PFSK-1 (cell line): ENCODE measurements at regions not wholly inside any gene's neighbourhood (a gene's known extent, or its start where the extent isn't known, plus 50 kb on each side); places are given as distances from the start of the nearest gene placed in this dataset.

Experiments used
- FOXP2 ChIP-seq: optimal IDR thresholded peaks from 2 replicates; pipeline ENCODE3; 2011; ENCODE audit warnings: borderline replicate concordance, control low read depth, inconsistent platforms; ENCODE audit not compliant: insufficient read depth; ENCODE audit errors: extremely low read length, extremely low read depth
- POLR2AphosphoS5 ChIP-seq: IDR thresholded peaks from 2 replicates; pipeline ENCODE4 v1.6.1; 2012; ENCODE audit warnings: low read depth, mild to moderate bottlenecking, control low read depth, low read length, moderate library complexity
- SIN3A ChIP-seq: IDR thresholded peaks from 2 replicates; pipeline ENCODE4 v1.6.1; 2012; ENCODE audit warnings: mild to moderate bottlenecking, low read length, moderate library complexity, borderline replicate concordance; ENCODE audit not compliant: insufficient read depth
- TAF1 ChIP-seq: IDR thresholded peaks from 2 replicates; pipeline ENCODE4 v1.6.1; 2012; ENCODE audit warnings: low read length, control low read depth, borderline replicate concordance; ENCODE audit not compliant: insufficient read depth
- TF ChIP-seq, protein P1 (sequence below), 2 experiments: IDR thresholded peaks; 2 replicates each; pipeline versions ENCODE4 v1.6.1 to v1.8.0; 2011 to 2012; ENCODE audit warnings: low read depth in 2 of 2, low read length in 2 of 2, control low read depth in 1 of 2, inconsistent platforms in 1 of 2, mild to moderate bottlenecking in 1 of 2, moderate library complexity in 1 of 2; ENCODE audit not compliant: insufficient read depth in 1 of 2

- TF ChIP-seq SIN3A (no peak), TAF1 (no peak), FOXP2 (no peak), POLR2AphosphoS5 (no peak)
- TF ChIP-seq, protein P1, sequence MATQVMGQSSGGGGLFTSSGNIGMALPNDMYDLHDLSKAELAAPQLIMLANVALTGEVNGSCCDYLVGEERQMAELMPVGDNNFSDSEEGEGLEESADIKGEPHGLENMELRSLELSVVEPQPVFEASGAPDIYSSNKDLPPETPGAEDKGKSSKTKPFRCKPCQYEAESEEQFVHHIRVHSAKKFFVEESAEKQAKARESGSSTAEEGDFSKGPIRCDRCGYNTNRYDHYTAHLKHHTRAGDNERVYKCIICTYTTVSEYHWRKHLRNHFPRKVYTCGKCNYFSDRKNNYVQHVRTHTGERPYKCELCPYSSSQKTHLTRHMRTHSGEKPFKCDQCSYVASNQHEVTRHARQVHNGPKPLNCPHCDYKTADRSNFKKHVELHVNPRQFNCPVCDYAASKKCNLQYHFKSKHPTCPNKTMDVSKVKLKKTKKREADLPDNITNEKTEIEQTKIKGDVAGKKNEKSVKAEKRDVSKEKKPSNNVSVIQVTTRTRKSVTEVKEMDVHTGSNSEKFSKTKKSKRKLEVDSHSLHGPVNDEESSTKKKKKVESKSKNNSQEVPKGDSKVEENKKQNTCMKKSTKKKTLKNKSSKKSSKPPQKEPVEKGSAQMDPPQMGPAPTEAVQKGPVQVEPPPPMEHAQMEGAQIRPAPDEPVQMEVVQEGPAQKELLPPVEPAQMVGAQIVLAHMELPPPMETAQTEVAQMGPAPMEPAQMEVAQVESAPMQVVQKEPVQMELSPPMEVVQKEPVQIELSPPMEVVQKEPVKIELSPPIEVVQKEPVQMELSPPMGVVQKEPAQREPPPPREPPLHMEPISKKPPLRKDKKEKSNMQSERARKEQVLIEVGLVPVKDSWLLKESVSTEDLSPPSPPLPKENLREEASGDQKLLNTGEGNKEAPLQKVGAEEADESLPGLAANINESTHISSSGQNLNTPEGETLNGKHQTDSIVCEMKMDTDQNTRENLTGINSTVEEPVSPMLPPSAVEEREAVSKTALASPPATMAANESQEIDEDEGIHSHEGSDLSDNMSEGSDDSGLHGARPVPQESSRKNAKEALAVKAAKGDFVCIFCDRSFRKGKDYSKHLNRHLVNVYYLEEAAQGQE (IDR thresholded peaks at IDR 0.05; ENCODE audit: insufficient read depth in 1 of 2, low read depth in 2 of 2, low read length in 2 of 2) = no peak
These were observed 606.6 kb downstream of the MED13L start for GRCh38 chr12:115670869-115671268.

GRCh38 chr12:115667116-115667515, 610.4 kb downstream of the MED13L start:
- TF ChIP-seq, protein P1 (IDR thresholded peaks at IDR 0.05; ENCODE audit: insufficient read depth in 1 of 2, low read depth in 2 of 2, low read length in 2 of 2) = no peak
- no peak for TF ChIP-seq SIN3A
- TF ChIP-seq FOXP2 = no peak
- TF ChIP-seq TAF1 = no peak
- no peak for TF ChIP-seq POLR2AphosphoS5

GRCh38 chr12:115666168-115666567, 611.3 kb downstream of the MED13L start:
- TF ChIP-seq POLR2AphosphoS5 (no peak), FOXP2 (no peak), SIN3A (no peak), TAF1 (no peak)
- TF ChIP-seq, protein P1 (IDR thresholded peaks at IDR 0.05; ENCODE audit: insufficient read depth in 1 of 2, low read depth in 2 of 2, low read length in 2 of 2) = no peak

GRCh38 chr12:115661112-115661511, 616.4 kb downstream of the MED13L start:
- no peak for TF ChIP-seq FOXP2
- TF ChIP-seq POLR2AphosphoS5 = no peak
- no peak for TF ChIP-seq TAF1
- no peak for TF ChIP-seq SIN3A

GRCh38 chr12:115660211-115660805, 617.2 kb downstream of the MED13L start:
- no peak for TF ChIP-seq FOXP2
- TF ChIP-seq SIN3A = no peak
- no peak for TF ChIP-seq TAF1
- TF ChIP-seq, protein P1 (IDR thresholded peaks at IDR 0.05; ENCODE audit: insufficient read depth in 1 of 2, low read depth in 2 of 2, low read length in 2 of 2) = no peak
- TF ChIP-seq POLR2AphosphoS5 = no peak
